ENCODE measurements at regions not wholly inside any gene's neighbourhood (a gene's known extent, or its start where the extent isn't known, plus 50 kb on each side); places are given as distances from the start of the nearest gene placed in this dataset.
A peak's percentile ranks its signal among the peaks of the same experiment; 100 is the strongest.

DNA sequence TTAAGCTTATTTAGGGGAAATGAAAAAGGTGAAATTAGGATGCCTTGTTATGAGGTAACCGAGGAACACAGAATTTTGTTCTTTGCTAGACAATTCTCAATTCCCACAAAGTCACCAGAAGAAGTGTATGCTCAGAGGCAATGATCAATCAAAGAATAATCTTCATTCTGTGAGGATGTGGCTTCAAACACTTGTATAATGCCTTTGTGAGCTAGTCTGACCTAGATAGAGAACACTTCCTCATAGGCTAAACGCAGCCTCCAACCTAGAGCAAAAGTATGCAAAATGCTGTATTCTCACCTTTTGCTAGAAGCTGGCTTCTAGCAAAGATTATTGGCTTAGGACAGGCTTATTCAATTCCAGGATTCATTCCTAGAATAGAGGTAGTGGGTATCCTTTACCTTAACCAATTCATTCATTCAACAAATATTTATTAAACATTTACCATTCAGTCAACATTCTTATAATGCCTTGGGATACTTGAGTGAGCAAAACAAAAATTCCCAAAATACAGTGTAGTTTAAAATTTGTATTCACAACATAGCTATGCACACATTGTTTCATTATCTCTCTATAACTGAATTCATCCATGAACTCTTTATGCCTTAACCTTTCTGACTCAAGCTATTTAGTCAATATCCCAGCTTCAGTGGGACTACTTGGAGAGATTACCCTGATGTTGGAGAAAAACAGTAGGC, 530.2 kb downstream of the PTPRC start:
- no peaks in the 10 kb centered on the region for H3K9me3 ChIP-seq (ENCODE audit: insufficient read depth, low read length)
- peak overlapping the region; percentile 8 for H3K4me2 ChIP-seq (ENCODE audit: low read length)
- TF ChIP-seq, protein P1, sequence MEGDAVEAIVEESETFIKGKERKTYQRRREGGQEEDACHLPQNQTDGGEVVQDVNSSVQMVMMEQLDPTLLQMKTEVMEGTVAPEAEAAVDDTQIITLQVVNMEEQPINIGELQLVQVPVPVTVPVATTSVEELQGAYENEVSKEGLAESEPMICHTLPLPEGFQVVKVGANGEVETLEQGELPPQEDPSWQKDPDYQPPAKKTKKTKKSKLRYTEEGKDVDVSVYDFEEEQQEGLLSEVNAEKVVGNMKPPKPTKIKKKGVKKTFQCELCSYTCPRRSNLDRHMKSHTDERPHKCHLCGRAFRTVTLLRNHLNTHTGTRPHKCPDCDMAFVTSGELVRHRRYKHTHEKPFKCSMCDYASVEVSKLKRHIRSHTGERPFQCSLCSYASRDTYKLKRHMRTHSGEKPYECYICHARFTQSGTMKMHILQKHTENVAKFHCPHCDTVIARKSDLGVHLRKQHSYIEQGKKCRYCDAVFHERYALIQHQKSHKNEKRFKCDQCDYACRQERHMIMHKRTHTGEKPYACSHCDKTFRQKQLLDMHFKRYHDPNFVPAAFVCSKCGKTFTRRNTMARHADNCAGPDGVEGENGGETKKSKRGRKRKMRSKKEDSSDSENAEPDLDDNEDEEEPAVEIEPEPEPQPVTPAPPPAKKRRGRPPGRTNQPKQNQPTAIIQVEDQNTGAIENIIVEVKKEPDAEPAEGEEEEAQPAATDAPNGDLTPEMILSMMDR (IDR thresholded peaks at IDR 0.05; ENCODE audit: low read depth, low read length), result no peak
- no peak for TF ChIP-seq EZH2phosphoT487 (IDR thresholded peaks at IDR 0.05; ENCODE audit: low read depth)
- no peaks in the 10 kb centered on the region for H4K20me1 ChIP-seq (ENCODE audit: insufficient read depth, low read length)
- no peaks in the 10 kb centered on the region for H3K27me3 ChIP-seq (ENCODE audit: low read depth, low read length)
- peaks cover 32% of the 10 kb centered on the region for H3K4me1 ChIP-seq (ENCODE audit: low read length)
- H3K9ac ChIP-seq (ENCODE audit: low read length), result no peak overlapping the region
- H3K4me3 ChIP-seq (ENCODE audit: low read length), result no peak overlapping the region
- no peak overlapping the region for H3K27ac ChIP-seq (ENCODE audit: low read length)
- no peaks in the 10 kb centered on the region for H3K36me3 ChIP-seq (replicated peaks; ENCODE audit: low read depth, low read length)
- no peak overlapping the region for H2AFZ ChIP-seq (ENCODE audit: low read depth, low read length)
- H3K79me2 ChIP-seq (ENCODE audit: low read length), result no peaks in the 10 kb centered on the region

DNA sequence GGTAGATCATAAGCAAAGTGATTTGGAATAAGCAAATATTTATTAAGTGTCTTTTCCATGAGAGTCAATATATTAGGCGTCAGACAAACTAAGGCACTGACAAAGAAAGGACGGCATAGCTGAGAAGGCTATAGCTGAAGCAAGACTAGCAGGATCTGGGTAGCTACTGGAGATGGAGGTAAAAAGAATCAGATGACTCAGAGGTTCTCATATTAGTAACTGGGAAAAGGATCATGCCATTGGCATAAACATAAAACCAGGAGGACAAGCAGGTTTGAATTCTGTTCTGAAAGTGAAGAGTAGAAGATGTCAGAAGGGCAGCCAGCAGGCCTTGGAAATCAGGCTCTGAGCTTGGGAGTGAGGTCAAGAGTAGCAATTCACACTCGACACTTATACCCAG, 531.9 kb downstream of the PTPRC start:
- Histone ChIP-seq H3K36me3 (replicated peaks; ENCODE audit: low read depth, low read length) (no peaks in the 10 kb centered on the region), H3K4me1 (ENCODE audit: low read length) (peaks cover 37% of the 10 kb centered on the region), H3K27me3 (ENCODE audit: low read depth, low read length) (no peaks in the 10 kb centered on the region), H3K4me2 (ENCODE audit: low read length) (no peak overlapping the region), H3K27ac (ENCODE audit: low read length) (no peak overlapping the region), H2AFZ (ENCODE audit: low read depth, low read length) (no peak overlapping the region), H3K9ac (ENCODE audit: low read length) (no peak overlapping the region), H3K9me3 (ENCODE audit: insufficient read depth, low read length) (no peaks in the 10 kb centered on the region), H4K20me1 (ENCODE audit: insufficient read depth, low read length) (no peaks in the 10 kb centered on the region), H3K4me3 (ENCODE audit: low read length) (no peak overlapping the region), H3K79me2 (ENCODE audit: low read length) (no peaks in the 10 kb centered on the region)
- TF ChIP-seq, protein P1 (IDR thresholded peaks at IDR 0.05; ENCODE audit: low read depth, low read length), result no peak
- no peak for TF ChIP-seq EZH2phosphoT487 (IDR thresholded peaks at IDR 0.05; ENCODE audit: low read depth)

DNA sequence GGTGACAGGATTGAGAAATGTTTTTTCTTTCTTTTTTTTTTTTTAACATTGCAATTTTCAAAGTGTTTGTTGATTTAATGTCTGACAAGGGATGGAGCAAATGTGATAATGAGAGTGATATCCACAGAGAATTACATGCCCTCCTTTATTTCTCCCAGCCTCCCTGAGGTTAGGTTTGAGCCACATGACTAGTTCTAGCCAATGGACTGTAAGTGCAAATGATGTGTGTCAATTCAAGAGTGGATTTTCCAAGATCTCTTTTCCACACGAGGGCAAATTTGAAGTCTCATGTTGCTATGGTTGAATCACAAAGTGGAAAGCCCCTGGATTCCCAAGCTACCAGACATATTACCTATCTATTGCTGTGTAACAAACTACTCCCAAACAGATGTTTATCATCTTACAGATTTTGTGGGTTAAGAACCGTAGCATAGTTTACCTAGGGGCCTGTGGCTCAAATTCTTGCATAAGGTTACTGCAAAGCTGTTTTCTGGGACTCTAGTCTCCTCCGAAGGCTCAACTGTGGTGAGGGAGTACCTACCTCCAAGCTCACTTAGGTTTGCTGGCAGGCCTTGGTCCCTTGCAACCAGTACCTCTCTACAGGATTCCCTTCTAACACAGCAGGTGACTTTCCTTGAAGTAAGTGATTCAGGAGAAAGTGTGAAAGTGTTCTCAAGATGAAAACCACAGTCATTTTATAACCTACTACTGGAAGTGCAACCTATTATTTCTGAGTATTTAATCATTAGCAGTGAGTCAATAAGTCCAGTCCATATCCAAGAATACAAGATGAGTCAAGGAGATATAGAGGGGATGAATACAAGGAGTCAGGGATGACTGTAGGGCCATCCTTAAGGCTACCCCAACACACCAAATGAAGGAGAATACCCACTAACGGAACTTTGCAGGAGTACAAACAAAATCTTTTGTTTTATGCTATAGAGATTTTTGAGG, 533.6 kb downstream of the PTPRC start:
- no peaks in the 10 kb centered on the region for H4K20me1 ChIP-seq (ENCODE audit: insufficient read depth, low read length)
- no peaks in the 10 kb centered on the region for H3K36me3 ChIP-seq (replicated peaks; ENCODE audit: low read depth, low read length)
- H3K79me2 ChIP-seq (ENCODE audit: low read length), result no peaks in the 10 kb centered on the region
- peaks cover 37% of the 10 kb centered on the region for H3K4me1 ChIP-seq (ENCODE audit: low read length)
- H3K27me3 ChIP-seq (ENCODE audit: low read depth, low read length), result no peaks in the 10 kb centered on the region
- H3K9me3 ChIP-seq (ENCODE audit: insufficient read depth, low read length), result no peaks in the 10 kb centered on the region
- peak overlapping the region; percentile 30 for H3K4me2 ChIP-seq (ENCODE audit: low read length)
- H3K4me3 ChIP-seq (ENCODE audit: low read length), result no peak overlapping the region
- TF ChIP-seq, protein P1 (IDR thresholded peaks at IDR 0.05; ENCODE audit: low read depth, low read length), result no peak
- no peak for TF ChIP-seq EZH2phosphoT487 (IDR thresholded peaks at IDR 0.05; ENCODE audit: low read depth)
- no peak overlapping the region for H2AFZ ChIP-seq (ENCODE audit: low read depth, low read length)
- H3K27ac ChIP-seq (ENCODE audit: low read length), result peak overlapping the region; percentile 47
- no peak overlapping the region for H3K9ac ChIP-seq (ENCODE audit: low read length)

DNA sequence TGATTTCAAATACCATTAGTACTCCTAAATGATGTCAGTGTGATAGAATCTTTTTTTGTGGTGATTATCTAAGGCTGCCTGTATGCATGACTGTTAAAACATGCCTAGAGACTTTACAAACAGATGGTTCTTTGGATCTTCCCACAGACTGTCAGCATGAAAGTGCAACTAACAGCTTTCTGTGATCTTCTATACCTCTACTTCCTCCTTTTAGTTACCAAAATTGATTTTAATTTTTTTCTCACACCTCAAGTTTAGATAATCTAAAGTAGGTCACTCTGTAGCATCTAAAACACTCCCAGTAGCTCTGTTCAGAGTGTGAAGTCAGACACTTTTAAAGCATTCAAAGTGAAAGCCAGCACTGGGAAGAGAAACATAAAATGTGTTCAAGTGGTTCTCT, 534.5 kb downstream of the PTPRC start:
- H2AFZ ChIP-seq (ENCODE audit: low read depth, low read length), result no peak overlapping the region
- H3K27me3 ChIP-seq (ENCODE audit: low read depth, low read length), result no peaks in the 10 kb centered on the region
- TF ChIP-seq EZH2phosphoT487 (IDR thresholded peaks at IDR 0.05; ENCODE audit: low read depth), result no peak
- TF ChIP-seq, protein P1 (IDR thresholded peaks at IDR 0.05; ENCODE audit: low read depth, low read length), result no peak
- H3K4me1 ChIP-seq (ENCODE audit: low read length), result peaks cover 36% of the 10 kb centered on the region
- peak overlapping the region; percentile 47 for H3K27ac ChIP-seq (ENCODE audit: low read length)
- no peaks in the 10 kb centered on the region for H3K9me3 ChIP-seq (ENCODE audit: insufficient read depth, low read length)
- no peaks in the 10 kb centered on the region for H4K20me1 ChIP-seq (ENCODE audit: insufficient read depth, low read length)
- H3K9ac ChIP-seq (ENCODE audit: low read length), result no peak overlapping the region
- H3K36me3 ChIP-seq (replicated peaks; ENCODE audit: low read depth, low read length), result no peaks in the 10 kb centered on the region
- no peaks in the 10 kb centered on the region for H3K79me2 ChIP-seq (ENCODE audit: low read length)
- no peak overlapping the region for H3K4me3 ChIP-seq (ENCODE audit: low read length)
- H3K4me2 ChIP-seq (ENCODE audit: low read length), result peak overlapping the region; percentile 30

Measured in OCI-LY3 (cell line).